H1 (cell line): ENCODE measurements at regions not wholly inside any gene's neighbourhood (a gene's known extent, or its start where the extent isn't known, plus 50 kb on each side); places are given as distances from the start of the nearest gene placed in this dataset.

Source experiments
- CTCF ChIA-PET: fragments of 300-600 bp; sonication (Branson Sonifier 250); formaldehyde crosslinking; loops from one replicate; lab custom pipeline; 2021; ENCODE audit not compliant: partially characterized antibody; lab: Charles Lee
- POLR2A ChIA-PET: fragments of 300-600 bp; sonication (Branson Sonifier 250); formaldehyde crosslinking; loops from one replicate; lab custom pipeline; 2021; ENCODE audit warnings: inconsistent platforms; ENCODE audit not compliant: partially characterized antibody; lab: Charles Lee
- DNase-seq, 2 experiments: peaks; one replicate each; pipeline versions ENCODE4 v3.0.0 to v3.0.0-alpha.2; 2010 to 2022; ENCODE audit warnings: low spot score in 2 of 2, low read depth in 1 of 2, mixed read lengths in 1 of 2
- FAIRE-seq: peaks from 2 replicates; lab custom pipeline; 2011; peaks lifted over from hg19 to GRCh38; lab: Jason Lieb, UNC
- H2AFZ ChIP-seq: 2 replicates; pipeline ENCODE4 v1.8.1; 2012; ENCODE audit warnings: low read length, inconsistent platforms
- H2AK5ac ChIP-seq: 2 replicates; pipeline ENCODE4 v1.6.1; 2013; ENCODE audit warnings: low read depth, low read length
- H2BK120ac ChIP-seq: replicated peaks from 2 replicates; pipeline ENCODE3; 2013; ENCODE audit warnings: low read depth, low read length, inconsistent platforms
- H2BK12ac ChIP-seq: 2 replicates; pipeline ENCODE4 v1.6.1; 2013; ENCODE audit warnings: low read depth, low read length
- H2BK15ac ChIP-seq: 2 replicates; pipeline ENCODE4 v1.6.1; 2013; ENCODE audit warnings: low read length
- H2BK20ac ChIP-seq: 2 replicates; pipeline ENCODE4 v1.6.1; 2013; ENCODE audit warnings: low read length
- H2BK5ac ChIP-seq: 2 replicates; pipeline ENCODE4 v1.6.1; 2013; ENCODE audit warnings: low read depth, low read length
- H3K14ac ChIP-seq: 2 replicates; pipeline ENCODE4 v1.6.1; 2013; ENCODE audit warnings: inconsistent platforms; ENCODE audit not compliant: insufficient read length
- H3K18ac ChIP-seq: 2 replicates; pipeline ENCODE4 v1.6.1; 2013; ENCODE audit warnings: low read length; ENCODE audit errors: extremely low read depth
- H3K23ac ChIP-seq: 2 replicates; pipeline ENCODE4 v1.6.1; 2013; ENCODE audit warnings: inconsistent platforms; ENCODE audit not compliant: insufficient read length
- H3K23me2 ChIP-seq: 2 replicates; pipeline ENCODE4 v1.6.1; 2013; ENCODE audit warnings: low read depth, low read length
- H3K27ac ChIP-seq: 2 replicates; pipeline ENCODE4 v1.6.1; 2011; ENCODE audit warnings: low read depth, low read length, inconsistent platforms
- H3K27me3 ChIP-seq, 4 experiments: replicated peaks in 1 of 4; 1 replicate in 1 of 4; 2 replicates in 3 of 4; pipeline versions ENCODE4 v1.6.1 to v1.8.1; 2011 to 2013; ENCODE audit warnings: low read length in 3 of 4, mild to moderate bottlenecking in 3 of 4, inconsistent platforms in 2 of 4, mixed read lengths in 2 of 4, moderate library complexity in 1 of 4; ENCODE audit not compliant: control insufficient read depth in 3 of 4, insufficient read depth in 3 of 4; ENCODE audit errors: extremely low read depth in 1 of 4
- H3K36me3 ChIP-seq, 4 experiments: 2 replicates each; pipeline versions ENCODE4 v1.6.1 to v1.8.1; 2011 to 2013; ENCODE audit warnings: mild to moderate bottlenecking in 4 of 4, low read length in 3 of 4, moderate library complexity in 2 of 4, control low read depth in 1 of 4, inconsistent platforms in 1 of 4; ENCODE audit not compliant: insufficient read depth in 4 of 4, control insufficient read depth in 2 of 4
- H3K4ac ChIP-seq: replicated peaks from 2 replicates; pipeline ENCODE3; 2013; ENCODE audit warnings: low read length, low read depth, mixed read lengths, inconsistent platforms; ENCODE audit not compliant: insufficient read length
- H3K4me1 ChIP-seq, 4 experiments: replicated peaks in 1 of 4; 1 replicate in 1 of 4; 2 replicates in 3 of 4; pipeline versions ENCODE4 v1.6.1 to v1.8.1; 2011 to 2013; ENCODE audit warnings: low read length in 3 of 4, inconsistent platforms in 2 of 4, mixed read lengths in 1 of 4; ENCODE audit not compliant: insufficient read depth in 4 of 4, control insufficient read depth in 3 of 4
- H3K4me2 ChIP-seq, 2 experiments: 2 replicates each; pipeline versions ENCODE4 v1.6.1 to v1.8.1; 2011 to 2013; ENCODE audit warnings: low read depth in 2 of 2, low read length in 2 of 2, control low read depth in 1 of 2, inconsistent platforms in 1 of 2, mild to moderate bottlenecking in 1 of 2; ENCODE audit not compliant: insufficient read depth in 1 of 2
- H3K4me3 ChIP-seq, 4 experiments: fragments of 200-600, 300-600 bp in 1 of 4; sonication (generic), shearing (Covaris generic), sonication (Bioruptor Twin) in 1 of 4; 2 replicates each; pipeline versions ENCODE4 v1.5.1 to v1.8.1; 2011 to 2016; ENCODE audit warnings: low read length in 4 of 4, low read depth in 3 of 4, control low read depth in 2 of 4, inconsistent platforms in 2 of 4, mild to moderate bottlenecking in 2 of 4, mixed read lengths in 1 of 4, moderate library complexity in 1 of 4; ENCODE audit not compliant: insufficient read depth in 2 of 4; ENCODE audit errors: extremely low read depth in 1 of 4
- H3K56ac ChIP-seq: replicated peaks from 2 replicates; pipeline ENCODE3; 2013; ENCODE audit warnings: low read depth, mild to moderate bottlenecking, mixed read lengths, low read length, inconsistent platforms; ENCODE audit not compliant: insufficient read length
- H3K79me1 ChIP-seq: 2 replicates; pipeline ENCODE4 v1.6.1; 2013; ENCODE audit warnings: low read depth, low read length, control low read depth
- H3K79me2 ChIP-seq, 2 experiments: 2 replicates each; pipeline versions ENCODE4 v1.6.1 to v1.8.1; 2012 to 2013; ENCODE audit warnings: low read length in 2 of 2, mild to moderate bottlenecking in 2 of 2, inconsistent platforms in 1 of 2; ENCODE audit not compliant: insufficient read depth in 2 of 2, control insufficient read depth in 1 of 2
- H3K9ac ChIP-seq, 4 experiments: replicated peaks in 1 of 4; 1 replicate in 1 of 4; 2 replicates in 3 of 4; pipeline versions ENCODE4 v1.6.1 to v1.8.1; 2011 to 2013; ENCODE audit warnings: low read depth in 3 of 4, low read length in 3 of 4, control low read depth in 2 of 4, mild to moderate bottlenecking in 2 of 4, moderate library complexity in 2 of 4, inconsistent platforms in 1 of 4; ENCODE audit errors: extremely low read depth in 1 of 4
- H3K9me3 ChIP-seq, 2 experiments: 2 replicates each; pipeline versions ENCODE4 v1.6.1 to v1.8.1; 2012 to 2013; ENCODE audit warnings: mild to moderate bottlenecking in 2 of 2, moderate library complexity in 2 of 2, control low read depth in 1 of 2, inconsistent platforms in 1 of 2, low read depth in 1 of 2, low read length in 1 of 2, mixed read lengths in 1 of 2; ENCODE audit not compliant: insufficient read depth in 2 of 2
- H4K20me1 ChIP-seq, 2 experiments: replicated peaks in 1 of 2; 2 replicates each; pipeline versions ENCODE3 to v1.8.1; 2011 to 2013; ENCODE audit warnings: inconsistent platforms in 2 of 2, low read length in 2 of 2, mild to moderate bottlenecking in 1 of 2; ENCODE audit not compliant: insufficient read depth in 2 of 2, control insufficient read depth in 1 of 2
- H4K5ac ChIP-seq: 2 replicates; pipeline ENCODE4 v1.6.1; 2013; ENCODE audit warnings: low read length, low read depth, mixed read lengths, inconsistent platforms; ENCODE audit not compliant: insufficient read length
- H4K8ac ChIP-seq: 2 replicates; pipeline ENCODE4 v1.8.0; 2013; ENCODE audit warnings: mild to moderate bottlenecking, moderate library complexity, low read length, inconsistent platforms; ENCODE audit not compliant: insufficient read depth; ENCODE audit errors: extremely low read depth
- H4K91ac ChIP-seq: replicated peaks from 2 replicates; pipeline ENCODE3; 2013; ENCODE audit warnings: low read length, mixed read lengths, inconsistent platforms; ENCODE audit not compliant: insufficient read length
- BCL11A ChIP-seq, 2 experiments: IDR thresholded peaks; one replicate each; pipeline ENCODE4 v1.6.1; 2011; ENCODE audit warnings: low read depth in 2 of 2, low read length in 2 of 2, mild to moderate bottlenecking in 2 of 2
- BRCA1 ChIP-seq: IDR thresholded peaks from 2 replicates; pipeline ENCODE4 v1.6.1; 2012; ENCODE audit warnings: low read depth, low read length, improper control_type of control experiment
- CBX5 ChIP-seq: fragments of 300-800, 300-1000 bp; sonication (generic); IDR thresholded peaks from 2 replicates; pipeline ENCODE4 v1.7.1; 2016; ENCODE audit warnings: antibody characterized with exemption, low read length, low read depth
- MAFK ChIP-seq: IDR thresholded peaks from 2 replicates; pipeline ENCODE4 v1.6.1; 2012; ENCODE audit warnings: low read depth, mild to moderate bottlenecking, improper control_type of control experiment, low read length
- RBBP5 ChIP-seq: IDR thresholded peaks from 2 replicates; pipeline ENCODE4 v1.7.1; 2012; ENCODE audit warnings: low read depth, mild to moderate bottlenecking, inconsistent platforms, low read length, moderate library complexity, borderline replicate concordance
- USF2 ChIP-seq: IDR thresholded peaks from 2 replicates; pipeline ENCODE4 v1.6.1; 2011; ENCODE audit warnings: low read length, improper control_type of control experiment
- WGBS, 2 experiments: shearing (Covaris generic) in 1 of 2; methylation state at CpG; one replicate each; pipeline versions ENCODE4 v1.1.6 to v1.1.7; 2013 to 2015; ENCODE audit warnings: low lambda C conversion rate in 2 of 2, mixed read lengths in 2 of 2, inconsistent platforms in 1 of 2, low coverage in 1 of 2, missing lambda C conversion rate in 1 of 2; ENCODE audit not compliant: insufficient replicate concordance in 2 of 2, insufficient coverage in 1 of 2, insufficient read length in 1 of 2; ENCODE audit errors: extremely low coverage in 1 of 2, missing lambda C conversion rate in 1 of 2; 5-methylcytosine and 5-hydroxymethylcytosine counted together

- no peaks in the 10 kb centered on the region for H3K79me1 ChIP-seq
- H2BK15ac ChIP-seq, result no peak overlapping the region
- no peak overlapping the region for H3K27ac ChIP-seq
- no peak overlapping the region for H4K91ac ChIP-seq
- H4K8ac ChIP-seq, result no peak overlapping the region
- no peak overlapping the region for H3K4me3 ChIP-seq
- WGBS, 2 experiments, result 96% methylated on average over 5 of the region's 5 CpGs; no CpG with 5 or more reads in 1 of the 2 experiments
- H3K4me1 ChIP-seq, result no peaks in the 10 kb centered on the region
- no peak overlapping the region for H2AFZ ChIP-seq
- H4K5ac ChIP-seq, result no peak overlapping the region
- no peak overlapping the region for H3K23ac ChIP-seq
- no peak overlapping the region for H3K56ac ChIP-seq
- H3K23me2 ChIP-seq, result no peaks in the 10 kb centered on the region
- H3K4me2 ChIP-seq, result no peak overlapping the region
- no peak overlapping the region for H2AK5ac ChIP-seq
- DNase-seq (no peak), FAIRE-seq (no peak)
- CTCF ChIA-PET, result no interaction called here
- no peak overlapping the region for H2BK120ac ChIP-seq
- H3K18ac ChIP-seq, result no peak overlapping the region
- no peaks in the 10 kb centered on the region for H3K27me3 ChIP-seq
- H2BK20ac ChIP-seq, result no peak overlapping the region
- H4K20me1 ChIP-seq, result no peaks in the 10 kb centered on the region
- POLR2A ChIA-PET, result no interaction called here
- H2BK5ac ChIP-seq, result no peak overlapping the region
- H2BK12ac ChIP-seq, result no peak overlapping the region
- no peaks in the 10 kb centered on the region for H3K36me3 ChIP-seq
- no peak overlapping the region for H3K9ac ChIP-seq
- H3K79me2 ChIP-seq, result no peaks in the 10 kb centered on the region
- H3K4ac ChIP-seq, result no peak overlapping the region
- no peak for TF ChIP-seq MAFK
- no peak for TF ChIP-seq USF2
- no peak for TF ChIP-seq CBX5
- no peak for TF ChIP-seq BRCA1
- TF ChIP-seq BCL11A (IDR thresholded peaks at IDR 0.05; ENCODE audit: low read depth in 2 of 2, low read length in 2 of 2), result no peak
- no peak for TF ChIP-seq RBBP5
- H3K14ac ChIP-seq, result no peak overlapping the region
- no peaks in the 10 kb centered on the region for H3K9me3 ChIP-seq
Measured at GRCh38 chr5:92023555-92023954, 640.4 kb upstream of the ARRDC3 start.
